Fibroblast of lung (primary cell): ENCODE measurements at regions not wholly inside any gene's neighbourhood (a gene's known extent, or its start where the extent isn't known, plus 50 kb on each side); places are given as distances from the start of the nearest gene placed in this dataset.

Experiments
- DNase-seq, 2 donors: peaks; one replicate each; pipeline versions ENCODE4 v3.0.0 to v3.0.0-alpha.2; 2010; ENCODE audit warnings: low read depth in 2 of 2
- H2AFZ ChIP-seq: 2 replicates; pipeline ENCODE4 v1.5.1; 2012; ENCODE audit warnings: low read length, control low read depth, inconsistent platforms
- H3K27ac ChIP-seq: 2 replicates; pipeline ENCODE4 v1.5.1; 2011; ENCODE audit warnings: low read length, control low read depth; ENCODE audit not compliant: insufficient read depth
- H3K27me3 ChIP-seq: 2 replicates; pipeline ENCODE4 v1.5.1; 2011; ENCODE audit warnings: mild to moderate bottlenecking, low read length; ENCODE audit not compliant: control insufficient read depth, insufficient read depth
- H3K36me3 ChIP-seq: 2 replicates; pipeline ENCODE4 v1.5.1; 2011; ENCODE audit warnings: low read length; ENCODE audit not compliant: control insufficient read depth, insufficient read depth
- H3K4me1 ChIP-seq: 2 replicates; pipeline ENCODE4 v1.5.1; 2011; ENCODE audit warnings: low read length; ENCODE audit not compliant: control insufficient read depth, insufficient read depth; ENCODE audit errors: extremely low read depth
- H3K4me2 ChIP-seq: 2 replicates; pipeline ENCODE4 v1.5.1; 2011; ENCODE audit warnings: low read length, control low read depth; ENCODE audit not compliant: insufficient read depth; ENCODE audit errors: extremely low read depth
- H3K4me3 ChIP-seq, 4 experiments: fragments of 200-600 bp in 1 of 4; sonication (generic) in 1 of 4; replicated peaks in 1 of 4; 2 replicates each; pipeline ENCODE4 v1.5.1; 2011 to 2016; ENCODE audit warnings: low read length in 4 of 4, low read depth in 3 of 4, mild to moderate bottlenecking in 3 of 4, control low read depth in 2 of 4, inconsistent platforms in 1 of 4, mixed read lengths in 1 of 4; ENCODE audit not compliant: insufficient read depth in 1 of 4; ENCODE audit errors: control extremely low read depth in 1 of 4
- H3K79me2 ChIP-seq: 2 replicates; pipeline ENCODE4 v1.5.1; 2012; ENCODE audit warnings: mild to moderate bottlenecking, low read length, inconsistent platforms; ENCODE audit not compliant: control insufficient read depth, insufficient read depth
- H3K9ac ChIP-seq: 2 replicates; pipeline ENCODE4 v1.5.1; 2011; ENCODE audit warnings: mild to moderate bottlenecking, low read length, control low read depth; ENCODE audit not compliant: insufficient read depth
- H3K9me3 ChIP-seq: 2 replicates; pipeline ENCODE4 v1.5.1; 2012; ENCODE audit warnings: low read depth, low read length; ENCODE audit not compliant: control insufficient read depth, insufficient read depth
- H4K20me1 ChIP-seq: 2 replicates; pipeline ENCODE4 v1.5.1; 2011; ENCODE audit warnings: low read length; ENCODE audit not compliant: control insufficient read depth, insufficient read depth; ENCODE audit errors: extremely low read depth
- CTCF ChIP-seq, 2 donors: IDR thresholded peaks in 1 of 2; conservative IDR thresholded peaks in 1 of 2; 1 replicate in 1 of 2; 2 replicates in 1 of 2; pipeline ENCODE4 v1.5.1; 2011 to 2012; ENCODE audit warnings: low read length in 2 of 2, control low read depth in 1 of 2, inconsistent platforms in 1 of 2, low read depth in 1 of 2, mild to moderate bottlenecking in 1 of 2
- EZH2 ChIP-seq: IDR thresholded peaks from 2 replicates; pipeline ENCODE4 v1.5.1; 2012; ENCODE audit warnings: low read length, control low read depth, mild to moderate bottlenecking; ENCODE audit errors: missing control alignments

DNA sequence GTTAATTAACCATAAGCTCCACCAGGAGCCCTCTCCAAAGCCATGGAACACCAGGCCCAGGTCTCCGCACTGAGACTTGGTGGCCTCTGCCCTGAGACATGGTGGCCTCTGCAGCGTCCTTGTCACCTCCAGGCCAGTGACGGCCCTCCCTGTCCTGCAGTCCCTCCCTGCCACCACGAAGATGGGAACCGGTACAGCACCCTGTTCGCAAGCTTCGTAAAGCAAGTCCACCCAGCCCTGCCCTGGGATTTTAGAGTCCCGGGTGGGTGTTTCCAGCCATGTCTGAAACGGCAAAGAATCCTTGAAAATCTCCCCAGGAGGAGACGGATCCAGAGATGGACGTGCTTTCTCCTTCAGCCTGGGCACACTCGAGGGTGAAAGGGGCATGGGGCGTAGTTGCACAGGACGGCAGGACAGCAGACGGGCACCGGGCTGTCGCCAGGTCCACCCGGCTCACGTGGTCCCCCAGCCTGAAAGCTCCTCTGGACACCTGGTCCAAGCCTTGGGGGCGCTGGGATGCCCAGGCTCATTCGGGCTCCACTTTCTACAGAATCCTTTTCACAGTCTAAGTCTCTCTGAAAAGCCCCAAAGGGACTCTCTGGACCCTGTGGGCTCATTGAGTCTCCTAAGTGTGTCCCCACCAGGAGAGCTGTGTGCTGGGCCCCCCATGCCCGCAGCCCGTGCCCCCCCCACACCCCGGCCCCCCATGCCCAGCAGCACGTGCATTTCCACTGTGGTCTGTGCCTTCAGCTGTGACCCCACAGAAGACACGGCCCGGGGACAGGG lies 456.2 kb downstream of the BRD1 start:
- TF ChIP-seq EZH2 (no peak), CTCF (conservative IDR thresholded peaks at IDR 0.05 in 1 of 2, IDR thresholded peaks at IDR 0.05 in 1 of 2; ENCODE audit: low read depth in 1 of 2, low read length in 2 of 2) (no peak)
- no peaks in the 10 kb centered on the region for H3K79me2 ChIP-seq
- no peaks in the 10 kb centered on the region for H3K4me1 ChIP-seq
- no peak overlapping the region for H3K4me3 ChIP-seq
- H3K36me3 ChIP-seq, result no peaks in the 10 kb centered on the region
- no peaks in the 10 kb centered on the region for H4K20me1 ChIP-seq
- no peak overlapping the region for H2AFZ ChIP-seq
- H3K4me2 ChIP-seq, result no peak overlapping the region
- no peak overlapping the region for H3K27ac ChIP-seq
- H3K27me3 ChIP-seq, result no peaks in the 10 kb centered on the region
- no peak overlapping the region for H3K9ac ChIP-seq
- no peak for DNase-seq
- H3K9me3 ChIP-seq, result no peaks in the 10 kb centered on the region

DNA sequence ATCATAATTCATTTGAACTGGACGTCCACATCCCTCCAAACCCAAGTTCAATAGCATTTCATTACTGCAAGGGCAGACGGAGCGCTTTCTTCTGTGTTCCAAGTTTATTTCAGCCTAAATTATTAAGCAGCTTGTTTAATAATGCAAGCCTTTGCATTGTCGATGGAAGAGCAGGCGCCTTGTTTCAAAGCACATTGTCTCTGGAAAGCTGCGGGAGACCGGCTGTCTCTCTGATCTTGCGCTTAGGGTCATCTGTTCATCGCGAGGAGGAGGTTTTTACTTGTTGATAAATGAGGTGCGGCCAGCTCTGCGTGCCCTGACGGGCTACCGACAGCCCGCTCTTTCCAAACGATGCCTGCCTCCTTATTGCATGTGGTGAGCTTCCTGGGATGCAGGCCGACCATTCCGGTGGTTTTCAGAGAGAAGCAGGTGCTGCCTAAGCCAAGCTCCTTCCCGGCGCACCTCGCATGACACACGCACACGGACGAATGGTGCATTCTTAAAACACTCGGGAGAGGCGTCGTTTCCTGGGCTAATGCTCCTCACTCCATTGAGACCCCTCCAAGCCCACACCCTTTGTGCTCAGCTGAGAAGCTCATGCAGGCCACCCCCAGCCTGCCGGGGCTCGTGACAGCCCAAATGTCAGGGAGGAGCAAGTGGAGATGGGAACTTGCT lies 456.9 kb downstream of the BRD1 start:
- DNase-seq, result no peak

More for the DNA sequence above, 456.9 kb downstream of the BRD1 start:
- Histone ChIP-seq H3K27ac (no peak overlapping the region), H3K27me3 (no peaks in the 10 kb centered on the region), H3K9ac (no peak overlapping the region), H3K4me1 (no peaks in the 10 kb centered on the region), H3K4me2 (no peak overlapping the region), H4K20me1 (no peaks in the 10 kb centered on the region), H3K36me3 (no peaks in the 10 kb centered on the region), H3K4me3 (no peak overlapping the region), H3K79me2 (no peaks in the 10 kb centered on the region), H2AFZ (no peak overlapping the region), H3K9me3 (no peaks in the 10 kb centered on the region)
- TF ChIP-seq EZH2 (no peak), CTCF (conservative IDR thresholded peaks at IDR 0.05 in 1 of 2, IDR thresholded peaks at IDR 0.05 in 1 of 2; ENCODE audit: low read depth in 1 of 2, low read length in 2 of 2) (no peak)
